ENCODE measurements at regions not wholly inside any gene's neighbourhood (a gene's known extent, or its start where the extent isn't known, plus 50 kb on each side); places are given as distances from the start of the nearest gene placed in this dataset.
A peak's percentile ranks its signal among the peaks of the same experiment; 100 is the strongest.

- no peak for TF ChIP-seq CTCF (IDR thresholded peaks at IDR 0.05; ENCODE audit: unreplicated experiment in 3 of 3)
- Mint-ChIP-seq H3K4me3 (no peak overlapping the region), H3K27me3 (ENCODE audit: low read depth) (peaks cover 53% of the 10 kb centered on the region), H3K36me3 (ENCODE audit: low read depth) (no peaks in the 10 kb centered on the region), H3K9me3 (peaks cover 2% of the 10 kb centered on the region), H3K4me1 (peaks cover 24% of the 10 kb centered on the region), H3K27ac (no peak overlapping the region)
Measured at GRCh38 chr1:5494518-5494917, 497.7 kb downstream of the NPHP4 start.

GRCh38 chr1:5493851-5494311, 498.3 kb downstream of the NPHP4 start:
- H3K27me3 Mint-ChIP-seq (ENCODE audit: low read depth), result peaks cover 52% of the 10 kb centered on the region
- no peak overlapping the region for H3K4me3 Mint-ChIP-seq
- H3K36me3 Mint-ChIP-seq (ENCODE audit: low read depth), result no peaks in the 10 kb centered on the region
- peaks cover 24% of the 10 kb centered on the region for H3K4me1 Mint-ChIP-seq
- no peak for TF ChIP-seq CTCF (IDR thresholded peaks at IDR 0.05; ENCODE audit: unreplicated experiment in 3 of 3)
- H3K9me3 Mint-ChIP-seq, result peaks cover 2% of the 10 kb centered on the region
- H3K27ac Mint-ChIP-seq, result peak overlapping the region in 1 of 3 experiments; percentile 11

- Mint-ChIP-seq H3K4me1 (peaks cover 24% of the 10 kb centered on the region), H3K27ac (peak overlapping the region in 1 of 3 experiments; percentile 11), H3K9me3 (peaks cover 2% of the 10 kb centered on the region), H3K4me3 (no peak overlapping the region), H3K27me3 (ENCODE audit: low read depth) (peaks cover 47% of the 10 kb centered on the region), H3K36me3 (ENCODE audit: low read depth) (no peaks in the 10 kb centered on the region)
- no peak for TF ChIP-seq CTCF (IDR thresholded peaks at IDR 0.05; ENCODE audit: unreplicated experiment in 3 of 3)
Measured at GRCh38 chr1:5493275-5493674, 498.9 kb downstream of the NPHP4 start.

GRCh38 chr1:5492846-5493245, 499.4 kb downstream of the NPHP4 start:
- Mint-ChIP-seq H3K36me3 (ENCODE audit: low read depth) (no peaks in the 10 kb centered on the region), H3K27me3 (ENCODE audit: low read depth) (peaks cover 43% of the 10 kb centered on the region), H3K4me3 (no peak overlapping the region), H3K9me3 (peaks cover 2% of the 10 kb centered on the region), H3K4me1 (peaks cover 24% of the 10 kb centered on the region), H3K27ac (no peak overlapping the region)
- no peak for TF ChIP-seq CTCF (IDR thresholded peaks at IDR 0.05; ENCODE audit: unreplicated experiment in 3 of 3)

- no peaks in the 10 kb centered on the region for H3K36me3 Mint-ChIP-seq (ENCODE audit: low read depth)
- no peak overlapping the region for H3K4me3 Mint-ChIP-seq
- H3K27me3 Mint-ChIP-seq (ENCODE audit: low read depth), result peaks cover 31% of the 10 kb centered on the region
- no peaks in the 10 kb centered on the region for H3K9me3 Mint-ChIP-seq
- peaks cover 24% of the 10 kb centered on the region for H3K4me1 Mint-ChIP-seq
- TF ChIP-seq CTCF (IDR thresholded peaks at IDR 0.05; ENCODE audit: unreplicated experiment in 3 of 3), result no peak
- H3K27ac Mint-ChIP-seq, result no peak overlapping the region
Measured at GRCh38 chr1:5491207-5491904, 500.9 kb downstream of the NPHP4 start.

GRCh38 chr1:5490635-5491034, 501.6 kb downstream of the NPHP4 start:
- Mint-ChIP-seq H3K9me3 (no peaks in the 10 kb centered on the region), H3K4me3 (no peak overlapping the region), H3K36me3 (ENCODE audit: low read depth) (no peaks in the 10 kb centered on the region), H3K4me1 (peaks cover 21% of the 10 kb centered on the region), H3K27me3 (ENCODE audit: low read depth) (peaks cover 28% of the 10 kb centered on the region), H3K27ac (no peak overlapping the region)
- TF ChIP-seq CTCF (IDR thresholded peaks at IDR 0.05; ENCODE audit: unreplicated experiment in 3 of 3), result no peak
